ENCODE measurements at regions not wholly inside any gene's neighbourhood (a gene's known extent, or its start where the extent isn't known, plus 50 kb on each side); places are given as distances from the start of the nearest gene placed in this dataset.

DNA sequence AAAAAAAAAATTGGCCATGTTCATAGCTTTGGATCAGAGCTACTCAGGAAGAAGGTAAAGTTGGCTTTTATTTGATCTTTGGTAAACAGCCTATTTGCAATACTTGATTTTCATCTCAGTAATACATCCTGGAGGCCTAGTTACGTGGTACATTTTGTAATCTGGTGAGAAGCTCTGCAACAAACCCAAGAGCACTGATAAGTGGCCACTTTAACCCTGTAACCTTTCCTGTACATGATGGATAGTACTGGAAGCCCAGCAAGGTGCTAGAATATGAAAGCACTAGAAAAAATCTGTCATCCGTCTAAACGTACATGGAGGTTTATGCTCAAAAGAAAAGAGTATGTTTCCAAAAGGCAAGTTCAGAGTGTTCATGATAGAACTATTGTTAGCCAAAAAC, 88.3 kb upstream of the BMP2K start:
- TF ChIP-seq, protein P1, sequence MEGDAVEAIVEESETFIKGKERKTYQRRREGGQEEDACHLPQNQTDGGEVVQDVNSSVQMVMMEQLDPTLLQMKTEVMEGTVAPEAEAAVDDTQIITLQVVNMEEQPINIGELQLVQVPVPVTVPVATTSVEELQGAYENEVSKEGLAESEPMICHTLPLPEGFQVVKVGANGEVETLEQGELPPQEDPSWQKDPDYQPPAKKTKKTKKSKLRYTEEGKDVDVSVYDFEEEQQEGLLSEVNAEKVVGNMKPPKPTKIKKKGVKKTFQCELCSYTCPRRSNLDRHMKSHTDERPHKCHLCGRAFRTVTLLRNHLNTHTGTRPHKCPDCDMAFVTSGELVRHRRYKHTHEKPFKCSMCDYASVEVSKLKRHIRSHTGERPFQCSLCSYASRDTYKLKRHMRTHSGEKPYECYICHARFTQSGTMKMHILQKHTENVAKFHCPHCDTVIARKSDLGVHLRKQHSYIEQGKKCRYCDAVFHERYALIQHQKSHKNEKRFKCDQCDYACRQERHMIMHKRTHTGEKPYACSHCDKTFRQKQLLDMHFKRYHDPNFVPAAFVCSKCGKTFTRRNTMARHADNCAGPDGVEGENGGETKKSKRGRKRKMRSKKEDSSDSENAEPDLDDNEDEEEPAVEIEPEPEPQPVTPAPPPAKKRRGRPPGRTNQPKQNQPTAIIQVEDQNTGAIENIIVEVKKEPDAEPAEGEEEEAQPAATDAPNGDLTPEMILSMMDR (IDR thresholded peaks at IDR 0.05), result no peak
- no peak for TF ChIP-seq POLR2A (IDR thresholded peaks at IDR 0.05)
